Loucy (cell line): ENCODE measurements at regions not wholly inside any gene's neighbourhood (a gene's known extent, or its start where the extent isn't known, plus 50 kb on each side); places are given as distances from the start of the nearest gene placed in this dataset.
"Not testable (repeated sequence)": the region's sequence is repeated elsewhere in the genome, so short reads cannot be mapped to it uniquely, and the experiment has no call there.

ENCODE experiments used
- H2AFZ ChIP-seq: fragments of 200-600 bp; sonication (generic); 2 replicates; pipeline ENCODE4 v1.6.0; 2016; ENCODE audit warnings: antibody characterized with exemption, mild to moderate bottlenecking, low read length, moderate library complexity
- H3F3A ChIP-seq: fragments of 200-600 bp; 2 replicates; pipeline ENCODE4 v1.6.0; 2016; ENCODE audit warnings: antibody characterized with exemption, low read depth, mild to moderate bottlenecking
- H3K27me3 ChIP-seq: fragments of 200-600 bp; sonication (generic); 2 replicates; pipeline ENCODE4 v1.6.1; 2014; ENCODE audit warnings: low read length, mild to moderate bottlenecking; ENCODE audit not compliant: insufficient read depth, poor library complexity, severe bottlenecking
- H3K36me3 ChIP-seq: fragments of 200-600 bp; sonication (generic); 2 replicates; pipeline ENCODE4 v1.6.1; 2016; ENCODE audit warnings: low read length; ENCODE audit not compliant: insufficient read depth
- H3K4me1 ChIP-seq: fragments of 200-600 bp; sonication (generic); 2 replicates; pipeline ENCODE4 v1.5.1; 2014; ENCODE audit warnings: low read length, mild to moderate bottlenecking; ENCODE audit not compliant: insufficient read depth, poor library complexity, severe bottlenecking
- H3K4me2 ChIP-seq: fragments of 200-600 bp; sonication (generic); 2 replicates; pipeline ENCODE4 v1.6.0; 2014; ENCODE audit warnings: antibody characterized with exemption, low read length, low read depth, mild to moderate bottlenecking; ENCODE audit not compliant: poor library complexity, severe bottlenecking
- H3K4me3 ChIP-seq: fragments of 200-600 bp; sonication (generic); 2 replicates; pipeline ENCODE4 v1.5.1; 2014; ENCODE audit warnings: low read length, mild to moderate bottlenecking, mixed read lengths; ENCODE audit not compliant: poor library complexity, severe bottlenecking
- H3K79me2 ChIP-seq: fragments of 200-600 bp; sonication (generic); 2 replicates; pipeline ENCODE4 v1.6.1; 2014; ENCODE audit warnings: low read length; ENCODE audit not compliant: insufficient read depth
- H3K9ac ChIP-seq: fragments of 200-600 bp; sonication (generic); 2 replicates; pipeline ENCODE4 v1.6.0; 2014; ENCODE audit warnings: mild to moderate bottlenecking, low read depth, low read length, moderate library complexity; ENCODE audit not compliant: poor library complexity, severe bottlenecking
- H3K9me2 ChIP-seq: fragments of 200-600 bp; sonication (generic); replicated peaks from 2 replicates; pipeline ENCODE4 v1.6.1; 2016; ENCODE audit warnings: low read depth, low read length, mixed read lengths
- H3K9me3 ChIP-seq: fragments of 200-600 bp; sonication (generic); 2 replicates; pipeline ENCODE4 v1.6.1; 2014; ENCODE audit warnings: mild to moderate bottlenecking, antibody characterized with exemption, low read length, low read depth; ENCODE audit not compliant: insufficient read depth
- H4K20me1 ChIP-seq: fragments of 200-600 bp; sonication (generic); 2 replicates; pipeline ENCODE4 v1.6.0; 2014; ENCODE audit warnings: antibody characterized with exemption, low read length, mild to moderate bottlenecking; ENCODE audit not compliant: insufficient read depth, poor library complexity, severe bottlenecking
- CTCF ChIP-seq: fragments of 200-600 bp; sonication (generic); conservative IDR thresholded peaks from 2 replicates; pipeline ENCODE4 v1.5.1; 2014; ENCODE audit warnings: mild to moderate bottlenecking, antibody characterized with exemption, low read length
- EZH2phosphoT487 ChIP-seq: fragments of 200-600 bp; IDR thresholded peaks from 2 replicates; pipeline ENCODE4 v1.6.1; 2018; ENCODE audit warnings: antibody characterized with exemption, mild to moderate bottlenecking, moderate library complexity, borderline replicate concordance

DNA sequence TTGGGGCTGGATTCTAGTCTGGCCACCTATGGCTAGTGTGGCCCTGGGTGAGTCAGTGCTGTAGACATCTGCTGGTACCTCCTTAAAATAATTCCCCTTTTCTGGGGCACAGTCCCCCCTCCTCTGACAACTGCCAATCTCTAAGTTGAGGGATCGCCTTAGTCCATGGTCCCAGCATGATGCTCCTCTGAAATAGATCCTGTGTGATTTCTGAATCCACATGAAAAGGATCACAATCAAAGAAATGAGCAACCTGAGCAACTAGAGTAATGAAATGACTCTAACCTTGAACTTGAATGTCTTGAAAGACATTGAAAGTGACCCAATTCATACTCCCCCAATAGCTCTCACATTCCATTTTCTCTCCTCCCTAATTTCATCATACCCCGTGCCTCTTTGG, 332.5 kb downstream of the VRK1 start:
- no peaks in the 10 kb centered on the region for H3K4me1 ChIP-seq
- H3K4me2 ChIP-seq: no peak overlapping the region
- H3K9me3 ChIP-seq: no peaks in the 10 kb centered on the region; the same call in 1 of the 2 replicates
- H3K4me3 ChIP-seq: no peak overlapping the region
- H3K9ac ChIP-seq: no peak overlapping the region
- no peak for TF ChIP-seq CTCF
- no peak for TF ChIP-seq EZH2phosphoT487
- no peaks in the 10 kb centered on the region for H3F3A ChIP-seq
- no peaks in the 10 kb centered on the region for H3K27me3 ChIP-seq
- no peaks in the 10 kb centered on the region for H3K79me2 ChIP-seq
- H3K9me2 ChIP-seq: no peaks in the 10 kb centered on the region
- H4K20me1 ChIP-seq: no peaks in the 10 kb centered on the region
- H3K36me3 ChIP-seq: no peaks in the 10 kb centered on the region
- no peak overlapping the region for H2AFZ ChIP-seq

DNA sequence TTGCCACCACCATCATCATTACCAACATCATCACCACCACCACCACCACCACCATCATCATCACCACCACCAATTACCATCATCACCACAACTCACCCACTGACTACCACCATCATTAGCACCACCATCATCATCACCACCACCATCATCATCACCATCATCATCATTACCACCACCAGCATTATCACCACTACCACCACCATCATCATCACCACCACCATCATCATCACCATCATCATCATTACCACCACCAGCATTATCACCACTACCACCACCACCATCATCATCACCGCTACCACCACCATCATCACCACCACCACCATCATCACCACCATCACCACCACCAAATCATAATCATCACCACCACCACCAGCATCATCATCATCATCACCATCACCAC, 338.7 kb downstream of the VRK1 start:
- not testable (repeated sequence) for H3F3A ChIP-seq, H4K20me1 ChIP-seq, H3K36me3 ChIP-seq, H3K9me3 ChIP-seq, H2AFZ ChIP-seq, H3K4me3 ChIP-seq, H3K4me1 ChIP-seq, H3K79me2 ChIP-seq, H3K27me3 ChIP-seq, H3K9me2 ChIP-seq, H3K4me2 ChIP-seq, H3K9ac ChIP-seq

DNA sequence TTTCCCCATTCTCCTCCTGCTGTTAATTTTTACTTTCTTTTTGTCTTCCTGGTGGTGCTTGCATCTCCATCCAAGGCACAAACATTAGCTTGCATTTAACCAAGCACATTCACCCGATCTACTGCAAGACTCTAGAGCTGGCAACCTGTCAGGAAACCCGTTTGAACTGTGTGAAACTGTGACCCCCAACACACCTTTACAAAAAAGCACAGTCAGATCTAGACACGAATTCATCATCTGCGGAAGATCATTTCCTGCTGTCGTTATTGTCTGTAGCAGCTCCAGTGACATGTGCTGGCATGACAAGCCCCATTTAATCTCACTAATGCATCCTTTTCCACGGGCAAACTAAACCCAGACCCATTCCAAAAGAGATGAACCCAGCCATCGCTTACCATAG, 340.5 kb downstream of the VRK1 start:
- no peaks in the 10 kb centered on the region for H3K79me2 ChIP-seq
- no peaks in the 10 kb centered on the region for H3F3A ChIP-seq
- H4K20me1 ChIP-seq: no peaks in the 10 kb centered on the region
- no peaks in the 10 kb centered on the region for H3K36me3 ChIP-seq
- no peak overlapping the region for H3K4me3 ChIP-seq
- TF ChIP-seq EZH2phosphoT487: no peak
- no peak for TF ChIP-seq CTCF
- no peak overlapping the region for H3K9ac ChIP-seq
- no peaks in the 10 kb centered on the region for H3K27me3 ChIP-seq
- H3K9me2 ChIP-seq: no peaks in the 10 kb centered on the region
- H2AFZ ChIP-seq: no peak overlapping the region
- no peaks in the 10 kb centered on the region for H3K4me1 ChIP-seq
- no peak overlapping the region for H3K4me2 ChIP-seq
- H3K9me3 ChIP-seq: no peaks in the 10 kb centered on the region

- no peaks in the 10 kb centered on the region for H3K4me1 ChIP-seq
- H3K36me3 ChIP-seq: no peaks in the 10 kb centered on the region
- no peaks in the 10 kb centered on the region for H3K27me3 ChIP-seq
- H3K4me2 ChIP-seq: no peak overlapping the region
- H3K79me2 ChIP-seq: no peaks in the 10 kb centered on the region
- no peak overlapping the region for H3K4me3 ChIP-seq
- no peak overlapping the region for H2AFZ ChIP-seq
- no peak for TF ChIP-seq CTCF
- TF ChIP-seq EZH2phosphoT487: no peak
- no peaks in the 10 kb centered on the region for H3K9me3 ChIP-seq
- no peaks in the 10 kb centered on the region for H3F3A ChIP-seq
- no peaks in the 10 kb centered on the region for H3K9me2 ChIP-seq
- no peaks in the 10 kb centered on the region for H4K20me1 ChIP-seq
- H3K9ac ChIP-seq: no peak overlapping the region
Measured at GRCh38 chr14:97138801-97139200, 341.6 kb downstream of the VRK1 start.
